ENCODE measurements at regions not wholly inside any gene's neighbourhood (a gene's known extent, or its start where the extent isn't known, plus 50 kb on each side); places are given as distances from the start of the nearest gene placed in this dataset.

DNA sequence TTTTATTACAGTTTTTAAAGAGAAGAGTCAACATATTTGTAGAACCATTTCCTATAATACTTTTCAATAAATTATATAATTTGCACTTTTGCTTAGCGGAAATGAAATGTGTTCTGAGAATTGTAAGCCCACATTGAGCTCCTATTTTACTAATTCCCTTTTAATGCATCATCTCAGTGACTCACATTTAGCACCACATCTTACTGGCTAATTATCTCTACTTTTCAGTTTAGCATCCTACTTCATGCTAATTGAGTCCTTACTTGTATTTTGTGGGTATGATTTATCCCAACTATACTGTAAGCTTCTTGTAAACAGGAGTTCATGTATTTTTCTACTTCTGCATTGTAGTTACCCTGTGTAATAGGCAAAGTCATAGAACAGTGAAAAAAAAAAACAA, 67.5 kb downstream of the TMX1 start:
- TF ChIP-seq POLR2A (IDR thresholded peaks at IDR 0.05; ENCODE audit: low read depth, low read length) (no peak), TAF1 (IDR thresholded peaks at IDR 0.05; ENCODE audit: borderline replicate concordance, low read depth, low read length) (no peak), POLR2AphosphoS5 (IDR thresholded peaks at IDR 0.05; ENCODE audit: low read depth, low read length) (no peak)
- no peak for FAIRE-seq
- no peak for DNase-seq (ENCODE audit: insufficient read length)

DNA sequence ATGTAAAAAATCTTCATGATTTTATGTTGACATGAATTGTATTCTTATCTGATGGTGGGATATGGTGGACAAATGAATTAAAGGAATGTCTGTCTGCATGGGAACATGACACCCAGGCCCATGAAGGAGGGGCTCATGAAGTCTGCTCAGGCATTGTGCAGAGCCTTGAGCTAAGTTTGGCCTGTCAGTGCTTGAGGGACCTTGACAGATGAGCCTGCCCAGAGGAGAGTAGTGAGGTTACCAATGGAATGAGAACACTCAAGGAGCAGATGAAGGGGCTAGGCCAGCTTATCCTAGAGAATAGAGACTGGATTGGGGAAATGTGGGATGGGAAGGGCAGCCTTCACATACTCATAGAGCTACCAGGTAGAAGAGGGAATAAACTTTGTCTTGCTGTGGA, 68.8 kb downstream of the TMX1 start:
- TF ChIP-seq POLR2A (IDR thresholded peaks at IDR 0.05; ENCODE audit: low read depth, low read length) (no peak), POLR2AphosphoS5 (IDR thresholded peaks at IDR 0.05; ENCODE audit: low read depth, low read length) (no peak), TAF1 (IDR thresholded peaks at IDR 0.05; ENCODE audit: borderline replicate concordance, low read depth, low read length) (no peak)
- DNase-seq (ENCODE audit: insufficient read length) (no peak), FAIRE-seq (no peak)

DNA sequence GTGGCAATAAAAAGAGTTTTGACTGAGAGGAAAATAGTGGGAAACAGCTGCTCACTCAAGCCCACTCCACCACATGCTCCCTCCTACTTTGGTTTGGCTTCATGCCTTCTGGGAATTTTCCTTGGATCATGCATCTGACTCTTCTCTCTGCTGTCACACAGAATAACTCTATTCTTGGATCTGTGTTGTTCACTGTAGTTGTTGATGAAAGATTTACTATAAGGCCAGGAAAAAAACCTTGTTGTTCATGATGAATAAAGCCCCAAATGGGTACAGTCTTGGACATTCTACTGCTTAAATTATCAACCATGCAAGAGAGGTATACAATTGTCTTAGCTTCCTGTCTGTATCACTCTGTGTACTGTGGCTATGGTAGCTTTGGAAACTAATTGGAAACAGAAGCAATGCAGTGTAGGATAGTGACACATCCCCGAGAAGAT, 70.5 kb downstream of the TMX1 start:
- FAIRE-seq: no peak
- TF ChIP-seq POLR2A (IDR thresholded peaks at IDR 0.05; ENCODE audit: low read depth, low read length) (no peak), TAF1 (IDR thresholded peaks at IDR 0.05; ENCODE audit: borderline replicate concordance, low read depth, low read length) (no peak), POLR2AphosphoS5 (IDR thresholded peaks at IDR 0.05; ENCODE audit: low read depth, low read length) (no peak)

DNA sequence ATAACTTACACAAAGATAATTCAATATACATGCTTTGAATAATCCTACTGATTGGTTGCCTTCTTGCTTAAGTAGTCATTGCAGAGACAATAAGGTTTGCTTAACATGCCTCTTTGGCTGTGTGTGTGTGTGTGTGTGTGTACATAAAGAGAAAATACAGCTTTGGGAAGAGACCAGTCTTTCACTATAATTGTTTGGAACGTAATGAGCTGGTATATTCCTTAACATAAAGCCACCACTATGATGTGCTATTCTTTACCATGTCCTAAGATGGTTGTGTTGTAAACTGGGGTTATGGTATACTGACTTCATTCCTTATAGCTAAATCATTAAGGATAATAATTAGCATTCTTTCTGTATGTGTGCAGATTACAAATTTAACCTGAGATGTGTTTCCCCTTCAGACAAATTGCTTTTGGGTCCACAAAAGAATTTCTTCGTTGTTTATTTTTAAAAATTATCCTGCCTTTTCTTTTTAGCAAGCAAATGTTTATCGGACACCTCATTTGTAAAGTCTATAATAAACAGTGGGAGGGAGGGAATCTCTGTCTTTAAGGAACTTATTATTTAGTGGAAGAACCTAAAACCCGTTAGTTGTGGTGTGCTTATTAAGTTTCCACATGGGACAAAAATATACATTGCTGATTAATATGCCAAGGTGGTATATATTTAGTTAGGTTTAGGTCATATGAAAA, 74.4 kb downstream of the TMX1 start:
- DNase-seq (ENCODE audit: insufficient read length) (no peak), FAIRE-seq (no peak)
- TF ChIP-seq TAF1 (IDR thresholded peaks at IDR 0.05; ENCODE audit: borderline replicate concordance, low read depth, low read length) (no peak), POLR2A (IDR thresholded peaks at IDR 0.05; ENCODE audit: low read depth, low read length) (no peak), POLR2AphosphoS5 (IDR thresholded peaks at IDR 0.05; ENCODE audit: low read depth, low read length) (no peak)

More for the DNA sequence above, 70.5 kb downstream of the TMX1 start:
- DNase-seq (ENCODE audit: insufficient read length): no peak

DNA sequence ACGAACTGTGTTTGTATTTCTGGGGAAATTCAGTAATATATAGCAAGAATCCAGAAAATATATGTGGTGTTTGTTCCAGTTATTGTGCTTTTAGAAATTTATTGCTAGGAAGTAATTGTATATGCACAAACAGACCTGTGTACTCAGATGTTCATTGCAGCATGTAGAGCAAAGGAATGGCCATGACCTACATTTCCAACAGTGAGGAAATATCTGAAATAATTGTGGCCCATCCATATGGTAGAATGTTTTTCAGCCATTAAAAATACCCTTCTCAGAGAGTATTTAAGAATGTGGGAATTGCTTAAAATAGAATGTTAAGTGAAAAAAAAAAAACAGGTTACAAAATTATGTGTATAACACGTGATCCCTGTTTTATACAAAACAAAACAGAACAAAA, 77.3 kb downstream of the TMX1 start:
- FAIRE-seq: no peak

DNA sequence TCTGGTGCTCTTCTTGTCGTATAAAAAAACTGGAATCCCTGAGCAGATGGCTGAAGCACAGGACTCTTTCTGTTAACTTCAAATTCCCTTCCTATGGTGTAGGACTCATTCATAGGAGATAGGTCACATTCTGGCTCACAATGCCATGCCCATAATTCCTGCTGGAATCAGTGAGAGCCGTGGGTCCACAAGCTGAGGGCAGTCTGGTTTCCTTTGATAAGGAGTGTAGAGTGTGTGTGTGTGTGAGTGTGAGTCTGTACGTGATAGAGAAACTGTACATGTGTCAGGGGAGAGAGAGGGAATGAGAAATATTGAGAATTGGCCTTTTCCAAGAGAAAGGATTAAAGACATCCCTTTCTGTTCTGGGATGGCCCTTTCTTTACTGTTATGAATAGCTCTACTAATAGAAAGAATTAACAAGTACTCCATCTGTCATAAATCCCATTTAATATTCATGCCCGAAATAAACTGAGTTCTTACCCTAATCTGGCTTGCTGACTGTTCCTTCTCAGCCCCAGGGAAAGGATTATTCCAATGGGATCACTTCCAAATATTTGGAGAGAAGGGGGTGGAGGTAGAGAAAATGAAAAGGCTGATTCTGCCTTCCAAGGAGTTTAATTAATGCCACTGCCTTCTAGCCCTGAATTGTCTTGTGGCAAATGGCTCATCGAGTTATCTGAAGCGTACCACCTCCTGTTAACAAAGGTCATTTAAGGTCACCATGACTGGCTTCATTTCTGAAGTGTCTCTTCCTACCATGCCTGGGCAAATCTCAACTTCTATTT, 79.0 kb downstream of the TMX1 start:
- FAIRE-seq: no peak
- TF ChIP-seq POLR2AphosphoS5 (IDR thresholded peaks at IDR 0.05; ENCODE audit: low read depth, low read length): no peak
- TF ChIP-seq TAF1 (IDR thresholded peaks at IDR 0.05; ENCODE audit: borderline replicate concordance, low read depth, low read length): no peak
- no peak for TF ChIP-seq POLR2A (IDR thresholded peaks at IDR 0.05; ENCODE audit: low read depth, low read length)
- DNase-seq (ENCODE audit: insufficient read length): no peak

More for the DNA sequence above, 77.3 kb downstream of the TMX1 start:
- TF ChIP-seq TAF1 (IDR thresholded peaks at IDR 0.05; ENCODE audit: borderline replicate concordance, low read depth, low read length): no peak
- DNase-seq (ENCODE audit: insufficient read length): no peak

DNA sequence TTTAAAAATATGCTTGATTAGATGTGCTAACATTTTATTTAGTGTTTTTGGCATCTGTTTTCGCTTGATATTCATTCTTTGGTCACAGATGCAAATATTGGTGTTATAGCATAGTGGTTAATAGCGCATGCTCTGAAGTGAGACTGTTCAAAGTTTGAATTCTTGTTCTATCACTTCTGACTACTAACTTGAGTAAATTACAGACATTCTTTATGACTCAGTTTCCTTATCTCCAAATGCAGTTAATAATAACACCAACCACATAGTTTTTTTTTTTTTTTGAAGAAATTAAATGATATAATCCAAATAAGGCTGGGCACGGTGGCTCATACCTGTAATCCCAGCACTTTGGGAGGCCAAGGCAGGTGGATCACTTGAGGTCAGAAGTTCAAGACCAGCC, 81.0 kb downstream of the TMX1 start:
- no peak for FAIRE-seq
- DNase-seq (ENCODE audit: insufficient read length): no peak
- TF ChIP-seq POLR2A (IDR thresholded peaks at IDR 0.05; ENCODE audit: low read depth, low read length): no peak
- TF ChIP-seq TAF1 (IDR thresholded peaks at IDR 0.05; ENCODE audit: borderline replicate concordance, low read depth, low read length): no peak

DNA sequence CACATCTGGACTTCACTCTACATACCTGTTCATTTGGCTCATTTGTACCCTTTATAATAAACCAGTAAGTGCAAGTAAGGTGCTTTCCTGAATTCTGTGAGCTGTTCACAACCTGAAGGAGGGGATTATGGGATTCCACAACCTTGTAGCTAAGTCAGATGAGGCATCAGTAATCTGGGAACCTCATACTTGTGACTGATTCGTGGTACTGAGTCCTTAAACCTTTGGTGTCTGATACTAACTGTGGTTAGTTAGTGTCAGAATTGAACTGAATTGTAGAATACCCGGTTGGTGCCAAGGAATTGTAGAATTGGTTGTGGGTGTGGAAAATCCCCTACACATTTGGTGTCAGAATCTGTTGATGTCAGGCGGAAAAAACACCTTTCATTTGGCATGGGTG, 83.4 kb downstream of the TMX1 start:
- TF ChIP-seq POLR2A (IDR thresholded peaks at IDR 0.05; ENCODE audit: low read depth, low read length) (no peak), TAF1 (IDR thresholded peaks at IDR 0.05; ENCODE audit: borderline replicate concordance, low read depth, low read length) (no peak), POLR2AphosphoS5 (IDR thresholded peaks at IDR 0.05; ENCODE audit: low read depth, low read length) (no peak)
- FAIRE-seq (no peak), DNase-seq (ENCODE audit: insufficient read length) (no peak)

DNA sequence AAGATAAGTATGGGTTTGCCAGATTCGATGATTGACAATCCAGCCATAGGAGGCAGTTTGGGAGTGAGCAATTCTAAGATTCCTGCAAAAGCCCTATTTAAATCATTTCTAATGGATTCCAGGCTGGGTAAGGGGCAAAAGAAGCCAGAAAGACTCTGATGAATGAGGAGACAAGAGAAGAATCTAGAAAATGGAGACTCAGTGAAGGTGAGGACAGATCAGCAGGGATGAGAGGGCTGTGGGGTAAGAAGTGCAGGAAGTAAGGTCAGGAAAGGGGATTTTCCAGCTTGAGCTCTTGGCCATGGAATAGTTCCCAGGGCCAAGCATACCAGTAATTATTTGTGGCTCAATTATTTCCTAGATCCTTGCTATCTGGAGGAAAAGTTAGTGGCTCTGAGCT, 87.3 kb downstream of the TMX1 start:
- no peak for TF ChIP-seq POLR2AphosphoS5 (IDR thresholded peaks at IDR 0.05; ENCODE audit: low read depth, low read length)
- TF ChIP-seq TAF1 (IDR thresholded peaks at IDR 0.05; ENCODE audit: borderline replicate concordance, low read depth, low read length): no peak
- TF ChIP-seq POLR2A (IDR thresholded peaks at IDR 0.05; ENCODE audit: low read depth, low read length): no peak
- FAIRE-seq: no peak
- no peak for DNase-seq (ENCODE audit: insufficient read length)

DNA sequence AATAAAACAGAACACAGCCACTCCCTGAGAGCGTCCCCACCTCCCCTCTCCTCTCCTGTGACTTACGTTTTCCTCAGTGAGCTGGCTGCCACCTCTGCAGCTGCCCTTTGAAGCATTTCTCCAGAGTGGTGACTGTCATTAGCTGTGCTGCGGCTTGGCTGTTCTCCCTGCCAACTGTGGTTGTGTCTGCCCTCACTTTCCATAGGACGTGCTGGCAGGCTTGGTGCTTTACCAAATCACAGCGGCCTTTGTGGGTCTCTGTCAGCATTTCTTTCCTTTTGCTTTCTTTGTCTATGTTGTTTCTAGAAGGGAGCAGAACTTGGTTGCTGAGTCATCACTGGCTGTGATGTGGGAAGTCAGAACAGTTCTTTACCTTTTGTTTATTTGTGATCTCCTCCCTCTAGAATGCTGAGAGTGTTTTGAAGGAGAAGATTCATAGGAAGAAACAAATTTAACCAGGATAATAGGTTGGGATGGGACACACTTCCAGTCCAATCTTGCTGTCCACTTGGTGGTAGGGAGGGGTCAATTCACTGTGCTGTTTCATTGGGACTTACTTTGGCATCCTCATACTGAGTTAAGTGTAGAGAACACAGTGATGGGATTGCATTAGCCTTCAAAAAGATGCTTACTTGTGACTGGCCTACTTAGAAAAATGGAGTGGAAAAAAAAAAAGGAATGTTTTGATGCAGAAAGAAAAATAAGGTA, 88.2 kb downstream of the TMX1 start:
- FAIRE-seq: no peak
- no peak for DNase-seq (ENCODE audit: insufficient read length)
- TF ChIP-seq POLR2AphosphoS5 (IDR thresholded peaks at IDR 0.05; ENCODE audit: low read depth, low read length) (no peak), TAF1 (IDR thresholded peaks at IDR 0.05; ENCODE audit: borderline replicate concordance, low read depth, low read length) (no peak), POLR2A (IDR thresholded peaks at IDR 0.05; ENCODE audit: low read depth, low read length) (no peak)

DNA sequence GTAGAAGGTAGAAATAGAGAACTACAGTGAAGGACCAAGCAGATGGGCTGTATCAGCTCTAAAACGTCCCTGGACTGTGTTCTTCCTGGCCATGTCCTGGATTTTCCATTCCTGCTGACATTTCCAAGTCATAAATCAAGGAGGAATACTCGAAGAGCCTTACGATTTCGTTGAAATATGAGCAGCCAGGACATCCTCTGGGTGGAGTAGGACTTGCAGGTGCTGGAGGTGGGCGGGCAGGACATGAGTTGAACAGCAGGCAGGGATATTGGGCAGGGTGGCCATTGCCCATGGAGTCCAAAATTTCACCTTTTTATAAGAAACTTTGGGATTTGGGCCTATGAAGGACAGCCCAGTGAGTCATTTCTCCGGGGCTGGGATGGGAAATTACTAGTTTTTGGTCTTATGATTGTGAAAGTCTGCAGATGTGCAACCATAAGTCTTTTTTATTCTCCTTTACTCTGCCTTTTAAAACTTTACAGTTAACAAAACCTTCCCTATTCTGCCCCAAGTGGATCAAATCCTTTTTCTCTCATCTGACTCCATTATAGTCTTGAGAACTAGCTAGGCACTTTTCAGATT, 88.8 kb downstream of the TMX1 start:
- DNase-seq (ENCODE audit: insufficient read length): no peak
- no peak for FAIRE-seq

More for the DNA sequence above, 88.8 kb downstream of the TMX1 start:
- no peak for TF ChIP-seq POLR2AphosphoS5 (IDR thresholded peaks at IDR 0.05; ENCODE audit: low read depth, low read length)
- TF ChIP-seq TAF1 (IDR thresholded peaks at IDR 0.05; ENCODE audit: borderline replicate concordance, low read depth, low read length): no peak
- no peak for TF ChIP-seq POLR2A (IDR thresholded peaks at IDR 0.05; ENCODE audit: low read depth, low read length)
